ENCODE measurements at regions not wholly inside any gene's neighbourhood (a gene's known extent, or its start where the extent isn't known, plus 50 kb on each side); places are given as distances from the start of the nearest gene placed in this dataset.

DNA sequence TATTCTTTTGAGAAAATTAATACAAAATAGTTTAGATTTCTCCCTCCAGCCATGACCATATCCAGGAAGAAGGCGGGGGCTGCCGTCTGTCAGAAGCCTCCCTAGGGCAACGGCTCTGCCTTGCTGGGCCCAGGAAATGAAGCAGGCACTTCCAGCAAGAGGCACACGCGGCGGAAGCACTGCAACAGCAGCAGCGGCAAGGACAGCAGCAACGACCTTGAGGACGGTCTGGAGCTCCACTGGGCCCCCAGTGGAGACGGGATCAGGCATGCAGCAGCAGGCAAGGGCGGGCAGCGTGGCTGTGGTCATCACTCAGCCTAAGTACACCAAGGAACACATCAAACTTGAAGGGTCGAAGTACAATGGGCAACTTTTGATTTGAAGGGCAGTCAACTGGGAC, 61.3 kb upstream of the EPHA6 start:
- intact Hi-C loops (cut with DNase I; ENCODE audit: low total_unique reads): no loop called here
- H3K4me1 ChIP-seq: no peaks in the 10 kb centered on the region
- no peak for TF ChIP-seq POLR2A (IDR thresholded peaks at IDR 0.05)
- in situ Hi-C loops (cut with MboI; ENCODE audit: low pct_ligation_motif_present in 1 of 4, low pct_unique_long_range_greater_than_20kb in 1 of 4, low sequenced_read_pairs in 3 of 4): no loop called here
- no peaks in the 10 kb centered on the region for H3K27me3 ChIP-seq
- no peaks in the 10 kb centered on the region for H3K36me3 ChIP-seq
- no peak for DNase-seq
- WGBS, 2 donors (ENCODE audit: low coverage in 1 of 2): 81 to 85% methylated on average over 9 to 13 of the region's 13 CpGs
- no peak overlapping the region for H3K27ac ChIP-seq
- H3K9me3 ChIP-seq: no peaks in the 10 kb centered on the region
- no peak overlapping the region for H3K4me3 ChIP-seq

DNA sequence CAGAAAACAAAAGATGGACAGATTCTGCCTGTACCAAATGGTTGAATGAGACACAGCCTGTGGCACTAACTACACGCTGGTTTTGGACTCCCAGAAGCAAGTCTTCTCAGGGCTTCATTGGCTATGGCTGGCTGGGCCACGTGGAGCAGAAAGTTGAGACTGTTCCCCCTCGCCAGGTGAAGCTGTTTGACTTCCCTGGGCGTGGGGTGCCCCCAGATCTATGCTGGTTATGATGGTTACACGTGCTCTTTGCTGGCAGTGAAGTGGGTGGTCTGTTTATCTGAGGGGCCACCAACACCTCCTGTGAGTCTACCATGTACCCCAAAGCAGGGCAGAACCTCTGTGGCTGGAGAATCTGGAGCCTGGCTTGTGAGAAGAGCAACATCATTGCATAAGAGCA, 60.3 kb upstream of the EPHA6 start:
- DNase-seq: no peak
- Histone ChIP-seq H3K27me3 (no peaks in the 10 kb centered on the region), H3K27ac (no peak overlapping the region), H3K9me3 (no peaks in the 10 kb centered on the region), H3K36me3 (no peaks in the 10 kb centered on the region), H3K4me1 (no peaks in the 10 kb centered on the region), H3K4me3 (no peak overlapping the region)
- 58% methylated on average over 5 of the region's 5 CpGs; no CpG with 5 or more reads in 1 of the 2 donors for WGBS, 2 donors (ENCODE audit: low coverage in 1 of 2)
- TF ChIP-seq EP300 (IDR thresholded peaks at IDR 0.05; ENCODE audit: low read depth) (no peak), POLR2AphosphoS5 (IDR thresholded peaks at IDR 0.05) (no peak), POLR2A (IDR thresholded peaks at IDR 0.05) (no peak)
- TF ChIP-seq, protein P1, sequence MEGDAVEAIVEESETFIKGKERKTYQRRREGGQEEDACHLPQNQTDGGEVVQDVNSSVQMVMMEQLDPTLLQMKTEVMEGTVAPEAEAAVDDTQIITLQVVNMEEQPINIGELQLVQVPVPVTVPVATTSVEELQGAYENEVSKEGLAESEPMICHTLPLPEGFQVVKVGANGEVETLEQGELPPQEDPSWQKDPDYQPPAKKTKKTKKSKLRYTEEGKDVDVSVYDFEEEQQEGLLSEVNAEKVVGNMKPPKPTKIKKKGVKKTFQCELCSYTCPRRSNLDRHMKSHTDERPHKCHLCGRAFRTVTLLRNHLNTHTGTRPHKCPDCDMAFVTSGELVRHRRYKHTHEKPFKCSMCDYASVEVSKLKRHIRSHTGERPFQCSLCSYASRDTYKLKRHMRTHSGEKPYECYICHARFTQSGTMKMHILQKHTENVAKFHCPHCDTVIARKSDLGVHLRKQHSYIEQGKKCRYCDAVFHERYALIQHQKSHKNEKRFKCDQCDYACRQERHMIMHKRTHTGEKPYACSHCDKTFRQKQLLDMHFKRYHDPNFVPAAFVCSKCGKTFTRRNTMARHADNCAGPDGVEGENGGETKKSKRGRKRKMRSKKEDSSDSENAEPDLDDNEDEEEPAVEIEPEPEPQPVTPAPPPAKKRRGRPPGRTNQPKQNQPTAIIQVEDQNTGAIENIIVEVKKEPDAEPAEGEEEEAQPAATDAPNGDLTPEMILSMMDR (IDR thresholded peaks at IDR 0.05): no peak
- intact Hi-C loops (cut with DNase I; ENCODE audit: low total_unique reads): no loop called here
- in situ Hi-C loops (cut with MboI; ENCODE audit: low pct_ligation_motif_present in 1 of 4, low pct_unique_long_range_greater_than_20kb in 1 of 4, low sequenced_read_pairs in 3 of 4): no loop called here

GRCh38 chr3:96755519-96755918, 58.9 kb upstream of the EPHA6 start:
- no peak for DNase-seq
- in situ Hi-C loops (cut with MboI; ENCODE audit: low pct_ligation_motif_present in 1 of 4, low pct_unique_long_range_greater_than_20kb in 1 of 4, low sequenced_read_pairs in 3 of 4) (no loop called here), intact Hi-C loops (cut with DNase I; ENCODE audit: low total_unique reads) (no loop called here)
- H3K27ac ChIP-seq: no peak overlapping the region
- no peaks in the 10 kb centered on the region for H3K4me1 ChIP-seq
- no peak overlapping the region for H3K4me3 ChIP-seq
- H3K9me3 ChIP-seq: no peaks in the 10 kb centered on the region
- TF ChIP-seq, protein P1 (IDR thresholded peaks at IDR 0.05): no peak
- TF ChIP-seq POLR2A (IDR thresholded peaks at IDR 0.05): no peak
- TF ChIP-seq POLR2AphosphoS5 (IDR thresholded peaks at IDR 0.05): no peak
- no peak for TF ChIP-seq EP300 (IDR thresholded peaks at IDR 0.05; ENCODE audit: low read depth)
- 76% methylated on average over 4 of the region's 4 CpGs; no CpG with 5 or more reads in 1 of the 2 donors for WGBS, 2 donors (ENCODE audit: low coverage in 1 of 2)
- H3K36me3 ChIP-seq: no peaks in the 10 kb centered on the region
- no peaks in the 10 kb centered on the region for H3K27me3 ChIP-seq

- TF ChIP-seq POLR2A (IDR thresholded peaks at IDR 0.05): no peak
- TF ChIP-seq, protein P1 (IDR thresholded peaks at IDR 0.05): no peak
- TF ChIP-seq POLR2AphosphoS5 (IDR thresholded peaks at IDR 0.05): no peak
- TF ChIP-seq EP300 (IDR thresholded peaks at IDR 0.05; ENCODE audit: low read depth): no peak
- no peak overlapping the region for H3K4me3 ChIP-seq
- H3K9me3 ChIP-seq: no peaks in the 10 kb centered on the region
- H3K4me1 ChIP-seq: no peaks in the 10 kb centered on the region
- DNase-seq: no peak
- intact Hi-C loops (cut with DNase I; ENCODE audit: low total_unique reads) (no loop called here), in situ Hi-C loops (cut with MboI; ENCODE audit: low pct_ligation_motif_present in 1 of 4, low pct_unique_long_range_greater_than_20kb in 1 of 4, low sequenced_read_pairs in 3 of 4) (no loop called here)
- WGBS, 2 donors (ENCODE audit: low coverage in 1 of 2): 50 to 59% methylated on average over 1 of the region's 1 CpG
- no peaks in the 10 kb centered on the region for H3K36me3 ChIP-seq
- no peaks in the 10 kb centered on the region for H3K27me3 ChIP-seq
- H3K27ac ChIP-seq: no peak overlapping the region
These were observed 57.9 kb upstream of the EPHA6 start for GRCh38 chr3:96756516-96756915.

GRCh38 chr3:96760956-96761355, 53.4 kb upstream of the EPHA6 start:
- H3K4me3 ChIP-seq: no peak overlapping the region
- TF ChIP-seq POLR2A (IDR thresholded peaks at IDR 0.05) (no peak), POLR2AphosphoS5 (IDR thresholded peaks at IDR 0.05) (no peak), EP300 (IDR thresholded peaks at IDR 0.05; ENCODE audit: low read depth) (no peak)
- TF ChIP-seq, protein P1 (IDR thresholded peaks at IDR 0.05): no peak
- no peaks in the 10 kb centered on the region for H3K4me1 ChIP-seq
- no peak overlapping the region for H3K27ac ChIP-seq
- in situ Hi-C loops (cut with MboI; ENCODE audit: low pct_ligation_motif_present in 1 of 4, low pct_unique_long_range_greater_than_20kb in 1 of 4, low sequenced_read_pairs in 3 of 4) (no loop called here), intact Hi-C loops (cut with DNase I; ENCODE audit: low total_unique reads) (no loop called here)
- WGBS, 2 donors (ENCODE audit: low coverage in 1 of 2): 57 to 67% methylated on average over 2 to 4 of the region's 4 CpGs
- H3K36me3 ChIP-seq: no peaks in the 10 kb centered on the region
- H3K9me3 ChIP-seq: no peaks in the 10 kb centered on the region
- no peak for DNase-seq
- no peaks in the 10 kb centered on the region for H3K27me3 ChIP-seq

Measured in transverse colon (tissue), 4 donors.